ENCODE measurements at regions not wholly inside any gene's neighbourhood (a gene's known extent, or its start where the extent isn't known, plus 50 kb on each side); places are given as distances from the start of the nearest gene placed in this dataset.

DNA sequence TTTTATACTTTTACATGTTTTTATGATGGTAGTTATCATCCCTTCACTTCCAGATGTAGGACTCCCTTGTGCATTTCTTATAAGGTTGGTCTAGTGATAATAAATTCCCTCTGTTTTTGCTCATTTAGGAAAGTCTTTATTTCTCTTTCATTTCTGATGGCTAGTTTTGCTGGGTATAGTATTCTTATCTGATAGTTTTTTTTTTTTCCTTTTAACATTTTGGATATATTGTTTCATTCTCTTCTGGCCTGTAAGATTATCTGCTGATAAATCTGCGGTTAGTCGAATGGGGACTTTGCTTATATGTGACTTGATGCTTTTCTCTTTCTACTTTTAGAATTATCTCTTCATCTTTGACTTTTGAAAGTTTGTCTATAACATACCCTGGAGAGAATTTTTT lies 153.1 kb upstream of the MPHOSPH6 start:
- Histone ChIP-seq H3K9ac (replicated peaks in 1 of 4; ENCODE audit: extremely low read depth in 1 of 4, low read depth in 3 of 4, low read length in 3 of 4) (no peak overlapping the region), H3K79me2 (ENCODE audit: control insufficient read depth in 1 of 2, insufficient read depth in 2 of 2, low read length in 2 of 2) (no peaks in the 10 kb centered on the region), H2BK15ac (ENCODE audit: low read length) (no peak overlapping the region), H3K4me1 (replicated peaks in 1 of 4; ENCODE audit: control insufficient read depth in 3 of 4, insufficient read depth in 4 of 4, low read length in 3 of 4) (no peaks in the 10 kb centered on the region), H3K18ac (ENCODE audit: extremely low read depth, low read length) (no peak overlapping the region), H4K20me1 (replicated peaks in 1 of 2; ENCODE audit: control insufficient read depth in 1 of 2, insufficient read depth in 2 of 2, low read length in 2 of 2) (no peaks in the 10 kb centered on the region), H3K36me3 (ENCODE audit: control insufficient read depth in 2 of 4, insufficient read depth in 4 of 4, low read length in 3 of 4) (no peaks in the 10 kb centered on the region), H2BK12ac (ENCODE audit: low read depth, low read length) (no peak overlapping the region), H3K4me2 (ENCODE audit: insufficient read depth in 1 of 2, low read depth in 2 of 2, low read length in 2 of 2) (no peak overlapping the region), H4K5ac (ENCODE audit: insufficient read length, low read depth, low read length) (no peak overlapping the region), H3K79me1 (ENCODE audit: low read depth, low read length) (no peaks in the 10 kb centered on the region), H3K27me3 (replicated peaks in 1 of 4; ENCODE audit: control insufficient read depth in 3 of 4, extremely low read depth in 1 of 4, insufficient read depth in 3 of 4, low read length in 3 of 4) (no peaks in the 10 kb centered on the region), H3K27ac (ENCODE audit: low read depth, low read length) (no peak overlapping the region), H3K4me3 (ENCODE audit: extremely low read depth in 1 of 4, insufficient read depth in 2 of 4, low read depth in 3 of 4, low read length in 4 of 4) (no peak overlapping the region), H2AK5ac (ENCODE audit: low read depth, low read length) (no peak overlapping the region), H2BK20ac (ENCODE audit: low read length) (no peak overlapping the region), H3K23me2 (ENCODE audit: low read depth, low read length) (no peaks in the 10 kb centered on the region), H3K9me3 (ENCODE audit: insufficient read depth in 2 of 2, low read depth in 1 of 2, low read length in 1 of 2) (peaks cover 5 to 10% of the 10 kb centered on the region in 2 experiments; a peak in 3 of 4 replicates), H2AFZ (ENCODE audit: low read length) (no peak overlapping the region), H3K23ac (ENCODE audit: insufficient read length) (no peak overlapping the region), H3K4ac (replicated peaks; ENCODE audit: insufficient read length, low read depth, low read length) (no peak overlapping the region), H2BK5ac (ENCODE audit: low read depth, low read length) (no peak overlapping the region), H4K91ac (replicated peaks; ENCODE audit: insufficient read length, low read length) (no peak overlapping the region), H2BK120ac (replicated peaks; ENCODE audit: low read depth, low read length) (no peak overlapping the region), H4K8ac (ENCODE audit: extremely low read depth, insufficient read depth, low read length) (no peak overlapping the region), H3K56ac (replicated peaks; ENCODE audit: insufficient read length, low read depth, low read length) (no peak overlapping the region), H3K14ac (ENCODE audit: insufficient read length) (no peak overlapping the region)
- 70% methylated on average over 2 of the region's 2 CpGs; no CpG with 5 or more reads in 1 of the 2 experiments for WGBS, 2 experiments (ENCODE audit: extremely low coverage in 1 of 2, insufficient coverage in 1 of 2, insufficient read length in 1 of 2, insufficient replicate concordance in 2 of 2, low coverage in 1 of 2, low lambda C conversion rate in 2 of 2, missing lambda C conversion rate in 1 of 2)
- no peak for TF ChIP-seq SIN3A (conservative IDR thresholded peaks at IDR 0.05 in 1 of 2, IDR thresholded peaks at IDR 0.05 in 1 of 2; ENCODE audit: low read depth in 1 of 2, low read length in 2 of 2)
- TF ChIP-seq JUND (IDR thresholded peaks at IDR 0.05; ENCODE audit: low read length) = no peak
- TF ChIP-seq, protein P1, sequence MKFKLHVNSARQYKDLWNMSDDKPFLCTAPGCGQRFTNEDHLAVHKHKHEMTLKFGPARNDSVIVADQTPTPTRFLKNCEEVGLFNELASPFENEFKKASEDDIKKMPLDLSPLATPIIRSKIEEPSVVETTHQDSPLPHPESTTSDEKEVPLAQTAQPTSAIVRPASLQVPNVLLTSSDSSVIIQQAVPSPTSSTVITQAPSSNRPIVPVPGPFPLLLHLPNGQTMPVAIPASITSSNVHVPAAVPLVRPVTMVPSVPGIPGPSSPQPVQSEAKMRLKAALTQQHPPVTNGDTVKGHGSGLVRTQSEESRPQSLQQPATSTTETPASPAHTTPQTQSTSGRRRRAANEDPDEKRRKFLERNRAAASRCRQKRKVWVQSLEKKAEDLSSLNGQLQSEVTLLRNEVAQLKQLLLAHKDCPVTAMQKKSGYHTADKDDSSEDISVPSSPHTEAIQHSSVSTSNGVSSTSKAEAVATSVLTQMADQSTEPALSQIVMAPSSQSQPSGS (IDR thresholded peaks at IDR 0.05; ENCODE audit: low read length) = no peak
- TF ChIP-seq GABPA (IDR thresholded peaks at IDR 0.05; ENCODE audit: borderline replicate concordance, insufficient read depth, low read length) = no peak
- TF ChIP-seq EZH2 (IDR thresholded peaks at IDR 0.05; ENCODE audit: low read depth, low read length, severe bottlenecking) = no peak
- TF ChIP-seq TAF1 (IDR thresholded peaks at IDR 0.05; ENCODE audit: low read depth, low read length) = no peak
- no peak for TF ChIP-seq NANOG (IDR thresholded peaks at IDR 0.05; ENCODE audit: insufficient read depth, low read depth, low read length, poor library complexity, severe bottlenecking)
- POLR2A ChIA-PET (ENCODE audit: partially characterized antibody) = no interaction called here
- CTCF ChIA-PET (ENCODE audit: partially characterized antibody) = interaction anchor here (1.2 kb wide), 1 partner anchor 60 kb away, joined by 3 read pairs; no protein-coding TSS in a partner anchor
- FAIRE-seq (no peak), DNase-seq (ENCODE audit: low read depth in 1 of 2, low spot score in 2 of 2) (no peak)

Measured in H1 (cell line).